Spleen (tissue), 11 donors: ENCODE measurements at regions not wholly inside any gene's neighbourhood (a gene's known extent, or its start where the extent isn't known, plus 50 kb on each side); places are given as distances from the start of the nearest gene placed in this dataset.

Source experiments
- DNase-seq: peaks from one replicate; pipeline ENCODE4 v3.0.0-alpha.2; 2020
- H3K27ac ChIP-seq, 8 donors: fragments of 200-600 bp; sonication (generic) in 7 of 8; 1 replicate in 4 of 8; 2 replicates in 4 of 8; pipeline versions ENCODE4 v1.5.0 to v1.8.0; 2016 to 2021; ENCODE audit warnings: inconsistent platforms in 4 of 8, mild to moderate bottlenecking in 4 of 8, moderate library complexity in 1 of 8
- H3K27me3 ChIP-seq, 7 donors: fragments of 200-600 bp; sonication (generic) in 6 of 7; replicated peaks in 1 of 7; 1 replicate in 4 of 7; 2 replicates in 3 of 7; pipeline versions ENCODE4 v1.5.0 to v1.8.0; 2016 to 2021; ENCODE audit warnings: inconsistent platforms in 3 of 7, mild to moderate bottlenecking in 1 of 7
- H3K36me3 ChIP-seq, 6 donors: fragments of 200-600 bp; sonication (generic) in 5 of 6; 1 replicate in 4 of 6; 2 replicates in 2 of 6; pipeline versions ENCODE4 v1.5.0 to v1.8.0; 2016 to 2021; ENCODE audit warnings: inconsistent platforms in 2 of 6
- H3K4me1 ChIP-seq, 6 donors: fragments of 200-600 bp; sonication (generic) in 5 of 6; 1 replicate in 3 of 6; 2 replicates in 3 of 6; pipeline versions ENCODE4 v1.5.0 to v1.8.0; 2016 to 2021; ENCODE audit warnings: inconsistent platforms in 3 of 6
- H3K4me3 ChIP-seq, 8 donors: fragments of 200-600 bp; sonication (generic) in 7 of 8; 1 replicate in 4 of 8; 2 replicates in 4 of 8; pipeline versions ENCODE4 v1.5.0 to v1.8.0; 2016 to 2021; ENCODE audit warnings: inconsistent platforms in 4 of 8, mild to moderate bottlenecking in 4 of 8, moderate library complexity in 2 of 8
- H3K9me3 ChIP-seq, 8 donors: fragments of 200-600 bp; sonication (generic) in 7 of 8; 1 replicate in 4 of 8; 2 replicates in 4 of 8; pipeline versions ENCODE4 v1.5.0 to v1.8.0; 2016 to 2021; ENCODE audit warnings: inconsistent platforms in 4 of 8
- CTCF ChIP-seq, 11 experiments: fragments of 200-600 bp in 7 of 11; fragments of 450-650 bp in 4 of 11; sonication (generic) in 4 of 11; IDR thresholded peaks in 8 of 11; conservative IDR thresholded peaks in 3 of 11; 1 replicate in 7 of 11; 2 replicates in 4 of 11; pipeline versions ENCODE4 v1.4.0 to v1.8.0; 2016 to 2021; ENCODE audit warnings: antibody characterized with exemption in 11 of 11, inconsistent platforms in 4 of 11, mild to moderate bottlenecking in 1 of 11
- POLR2A ChIP-seq, 3 donors: fragments of 450-650 bp; IDR thresholded peaks; one replicate each; pipeline ENCODE4 v1.5.1; 2017; ENCODE audit warnings: antibody characterized with exemption in 3 of 3, mild to moderate bottlenecking in 1 of 3
- POLR2AphosphoS5 ChIP-seq, 3 donors: sonication (generic); formaldehyde crosslinking; IDR thresholded peaks; one replicate each; pipeline ENCODE4 v1.5.1; 2017; ENCODE audit warnings: antibody characterized with exemption in 3 of 3
- WGBS, 5 donors: extraction: QIAGEN DNeasy Blood & Tissue Kit in 3 of 5; methylation state at CpG; one replicate each; pipeline versions ENCODE4 v1.1.5 to v1.1.7; 2013 to 2018; 5-methylcytosine and 5-hydroxymethylcytosine counted together
- intact Hi-C: fragments of 100-400 bp; cut with DNase I; formaldehyde crosslinking; loops from one replicate; pipeline ENCODE4 v1.15.0; 2023; ENCODE audit warnings: low total_unique reads
- donor health status: healthy with polysubstance abuse.
- donor health status: DM: no; HTN: no; CAD: no; lungs with moderate emphysema.
- donor health status: DM: no; HTN: no; CAD: no.
- donor health status: Bipolar disorder and iron deficiency.
- donor health status: healthy.
- donor health status: DM: no; HTN: no; CAD: no.
- donor health status: DM: yes; HTN: yes; CAD: no.

GRCh38 chr10:33410096-33410859, 75.8 kb upstream of the NRP1 start:
- Histone ChIP-seq H3K27ac (no peak overlapping the region), H3K4me1 (peaks cover 0 to 12% (median 1%) of the 10 kb centered on the region in 6 donors), H3K9me3 (no peaks in the 10 kb centered on the region), H3K27me3 (peaks cover 0 to 4% (median 0%) of the 10 kb centered on the region in 7 donors), H3K36me3 (no peaks in the 10 kb centered on the region), H3K4me3 (no peak overlapping the region)
- no peak for DNase-seq
- intact Hi-C loops = no loop called here
- TF ChIP-seq CTCF (IDR thresholded peaks at IDR 0.05 in 8 of 11, conservative IDR thresholded peaks at IDR 0.05 in 3 of 11) = no peak
- TF ChIP-seq POLR2A (IDR thresholded peaks at IDR 0.05) = no peak
- TF ChIP-seq POLR2AphosphoS5 (IDR thresholded peaks at IDR 0.05) = no peak
- 65 to 78% (median 75%) methylated on average over 10 of the region's 10 CpGs for WGBS, 5 donors

GRCh38 chr10:33406596-33406995, 72.1 kb upstream of the NRP1 start:
- WGBS, 5 donors = 67 to 90% (median 74%) methylated on average over 2 of the region's 2 CpGs
- no peaks in the 10 kb centered on the region for H3K4me1 ChIP-seq
- intact Hi-C loops = no loop called here
- H3K36me3 ChIP-seq = no peaks in the 10 kb centered on the region
- TF ChIP-seq POLR2A (IDR thresholded peaks at IDR 0.05) (no peak), POLR2AphosphoS5 (IDR thresholded peaks at IDR 0.05) (no peak), CTCF (IDR thresholded peaks at IDR 0.05 in 8 of 11, conservative IDR thresholded peaks at IDR 0.05 in 3 of 11) (no peak)
- H3K27me3 ChIP-seq = peaks cover 0 to 4% (median 0%) of the 10 kb centered on the region in 7 donors
- H3K4me3 ChIP-seq = no peak overlapping the region
- no peak for DNase-seq
- no peaks in the 10 kb centered on the region for H3K9me3 ChIP-seq
- H3K27ac ChIP-seq = no peak overlapping the region

DNA sequence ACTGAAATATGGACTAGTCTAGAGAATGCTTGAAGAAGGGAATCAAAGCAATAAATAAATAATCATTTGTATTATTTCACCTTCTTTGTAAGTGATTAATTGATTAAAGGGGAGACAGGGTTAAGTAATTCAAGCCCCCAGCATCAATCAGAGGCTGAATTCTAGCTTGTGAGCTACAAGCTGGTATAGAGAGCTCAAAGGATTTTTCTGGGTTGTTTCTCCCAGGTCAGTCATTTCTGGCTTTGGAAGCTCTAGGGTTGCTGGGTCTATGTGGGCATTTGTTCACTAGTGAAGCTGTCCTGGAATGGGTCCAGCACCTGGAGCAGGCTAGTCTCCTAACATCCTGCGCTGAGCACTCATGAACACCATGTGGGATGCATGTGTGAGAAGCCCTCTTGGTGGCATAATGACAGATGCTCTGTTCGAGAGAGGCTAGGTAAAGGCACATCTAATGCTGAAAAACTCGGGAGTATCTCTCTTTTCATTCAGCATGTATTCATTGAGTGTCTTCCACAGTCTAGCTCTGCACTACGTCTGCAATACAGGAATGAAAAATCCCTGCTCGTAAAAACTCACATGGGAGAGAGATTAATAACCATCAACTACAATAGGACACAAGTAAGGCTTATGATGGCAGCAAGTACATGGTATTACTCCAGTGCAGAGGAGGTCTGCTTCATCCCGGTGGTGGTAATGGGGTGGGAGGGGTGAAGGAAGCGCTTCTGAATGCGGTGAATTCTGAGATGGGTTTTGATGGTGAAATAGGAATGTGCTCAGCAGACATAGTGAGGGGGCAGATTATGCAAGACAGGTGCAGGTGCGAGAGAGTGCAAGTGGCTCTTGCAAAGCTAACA, 68.0 kb upstream of the NRP1 start:
- WGBS, 5 donors = 70 to 90% (median 77%) methylated on average over 9 of the region's 9 CpGs
- H3K4me3 ChIP-seq = no peak overlapping the region
- H3K36me3 ChIP-seq = no peaks in the 10 kb centered on the region
- H3K4me1 ChIP-seq = no peaks in the 10 kb centered on the region
- TF ChIP-seq POLR2A (IDR thresholded peaks at IDR 0.05) (no peak), CTCF (IDR thresholded peaks at IDR 0.05 in 8 of 11, conservative IDR thresholded peaks at IDR 0.05 in 3 of 11) (no peak), POLR2AphosphoS5 (IDR thresholded peaks at IDR 0.05) (no peak)
- H3K9me3 ChIP-seq = peaks cover 0 to 8% (median 6%) of the 10 kb centered on the region in 8 donors
- intact Hi-C loops = no loop called here
- no peak for DNase-seq
- H3K27ac ChIP-seq = no peak overlapping the region
- peaks cover 0 to under 1% (median 0%) of the 10 kb centered on the region in 7 donors for H3K27me3 ChIP-seq

DNA sequence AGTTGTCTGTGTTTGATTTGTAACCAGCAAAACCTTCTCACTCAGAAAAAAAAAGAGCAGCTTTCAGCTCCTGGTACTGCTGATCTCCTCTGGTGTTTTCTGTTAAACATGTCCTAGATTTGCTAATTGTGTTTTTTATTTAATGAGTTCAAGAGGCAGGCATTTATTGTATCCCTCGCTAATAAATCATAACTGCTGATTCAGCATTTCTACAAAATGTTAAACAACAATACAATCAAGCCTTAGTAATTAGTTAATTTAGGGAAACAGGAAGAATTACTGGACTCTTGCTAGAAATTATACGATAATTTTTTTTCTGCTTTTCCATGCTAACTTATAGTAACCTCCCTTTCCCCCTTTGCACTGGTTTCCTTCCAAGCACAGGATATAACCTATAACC, 66.8 kb upstream of the NRP1 start:
- 69 to 84% (median 79%) methylated on average over 2 of the region's 2 CpGs for WGBS, 5 donors
- no peaks in the 10 kb centered on the region for H3K4me1 ChIP-seq
- DNase-seq = no peak
- H3K27ac ChIP-seq = no peak overlapping the region
- TF ChIP-seq CTCF (IDR thresholded peaks at IDR 0.05 in 8 of 11, conservative IDR thresholded peaks at IDR 0.05 in 3 of 11) (no peak), POLR2AphosphoS5 (IDR thresholded peaks at IDR 0.05) (no peak), POLR2A (IDR thresholded peaks at IDR 0.05) (no peak)
- no peaks in the 10 kb centered on the region for H3K27me3 ChIP-seq
- intact Hi-C loops = no loop called here
- H3K9me3 ChIP-seq = peaks cover 0 to 20% (median 15%) of the 10 kb centered on the region in 8 donors
- no peaks in the 10 kb centered on the region for H3K36me3 ChIP-seq
- no peak overlapping the region for H3K4me3 ChIP-seq
